Spinal cord (tissue), 9 donors: ENCODE measurements at regions not wholly inside any gene's neighbourhood (a gene's known extent, or its start where the extent isn't known, plus 50 kb on each side); places are given as distances from the start of the nearest gene placed in this dataset.

Source experiments
- DNase-seq, 6 donors: peaks; one replicate each; pipeline versions ENCODE4 v3.0.0 to v3.0.0-alpha.2; 2013 to 2015; ENCODE audit warnings: low spot score in 6 of 6, low read depth in 4 of 6
- H3K27ac ChIP-seq: one replicate; pipeline ENCODE4 v1.5.1; 2013; ENCODE audit warnings: low read depth, low read length, control low read depth
- H3K27me3 ChIP-seq: one replicate; pipeline ENCODE4 v1.6.1; 2013; ENCODE audit warnings: low read length; ENCODE audit not compliant: control insufficient read depth, insufficient read depth
- H3K36me3 ChIP-seq: one replicate; pipeline ENCODE4 v1.6.1; 2013; ENCODE audit warnings: low read length; ENCODE audit not compliant: control insufficient read depth, insufficient read depth
- H3K4me1 ChIP-seq: one replicate; pipeline ENCODE4 v1.6.1; 2013; ENCODE audit warnings: low read length; ENCODE audit not compliant: control insufficient read depth, insufficient read depth
- H3K4me3 ChIP-seq: one replicate; pipeline ENCODE4 v1.5.1; 2013; ENCODE audit warnings: low read depth, low read length, control low read depth
- H3K9me3 ChIP-seq: one replicate; pipeline ENCODE4 v1.6.1; 2013; ENCODE audit warnings: low read length; ENCODE audit not compliant: control insufficient read depth, insufficient read depth
- WGBS: methylation state at CpG from one replicate; pipeline ENCODE4 v1.1.5; 2013; ENCODE audit warnings: missing lambda C conversion rate; ENCODE audit not compliant: insufficient coverage; 5-methylcytosine and 5-hydroxymethylcytosine counted together
- donor health status: healthy.

DNA sequence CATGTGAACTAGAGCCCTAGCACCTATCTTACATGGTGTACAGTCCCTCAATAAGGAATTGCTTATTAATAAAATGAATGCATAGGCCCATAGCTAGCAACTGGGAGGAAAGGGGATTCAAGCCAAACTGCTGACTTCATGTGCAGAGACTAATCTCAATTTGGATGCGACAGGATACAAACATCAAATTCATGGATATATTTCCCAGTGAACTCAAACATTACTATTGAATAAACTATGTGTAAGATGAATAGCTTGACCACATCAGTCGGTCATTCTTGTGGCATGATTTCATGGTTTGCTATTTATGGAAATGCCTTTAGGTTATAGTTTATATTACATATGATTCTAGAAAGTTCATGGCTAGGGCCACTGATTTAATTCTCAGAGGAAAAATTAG, 268.6 kb upstream of the SLITRK3 start:
- H3K4me1 ChIP-seq = no peaks in the 10 kb centered on the region

GRCh38 chr3:165463531-165463930, 267.3 kb upstream of the SLITRK3 start:
- Histone ChIP-seq H3K9me3 (no peaks in the 10 kb centered on the region), H3K27me3 (no peaks in the 10 kb centered on the region), H3K4me1 (no peaks in the 10 kb centered on the region), H3K4me3 (no peak overlapping the region), H3K36me3 (no peaks in the 10 kb centered on the region), H3K27ac (no peak overlapping the region)
- DNase-seq = no peak
- no CpG with 5 or more reads among the region's 1 CpG for WGBS

More for the DNA sequence above, 268.6 kb upstream of the SLITRK3 start:
- Histone ChIP-seq H3K9me3 (no peaks in the 10 kb centered on the region), H3K4me3 (no peak overlapping the region), H3K27me3 (no peaks in the 10 kb centered on the region), H3K27ac (no peak overlapping the region), H3K36me3 (no peaks in the 10 kb centered on the region)
- WGBS = no CpG with 5 or more reads among the region's 2 CpGs
- DNase-seq = no peak

DNA sequence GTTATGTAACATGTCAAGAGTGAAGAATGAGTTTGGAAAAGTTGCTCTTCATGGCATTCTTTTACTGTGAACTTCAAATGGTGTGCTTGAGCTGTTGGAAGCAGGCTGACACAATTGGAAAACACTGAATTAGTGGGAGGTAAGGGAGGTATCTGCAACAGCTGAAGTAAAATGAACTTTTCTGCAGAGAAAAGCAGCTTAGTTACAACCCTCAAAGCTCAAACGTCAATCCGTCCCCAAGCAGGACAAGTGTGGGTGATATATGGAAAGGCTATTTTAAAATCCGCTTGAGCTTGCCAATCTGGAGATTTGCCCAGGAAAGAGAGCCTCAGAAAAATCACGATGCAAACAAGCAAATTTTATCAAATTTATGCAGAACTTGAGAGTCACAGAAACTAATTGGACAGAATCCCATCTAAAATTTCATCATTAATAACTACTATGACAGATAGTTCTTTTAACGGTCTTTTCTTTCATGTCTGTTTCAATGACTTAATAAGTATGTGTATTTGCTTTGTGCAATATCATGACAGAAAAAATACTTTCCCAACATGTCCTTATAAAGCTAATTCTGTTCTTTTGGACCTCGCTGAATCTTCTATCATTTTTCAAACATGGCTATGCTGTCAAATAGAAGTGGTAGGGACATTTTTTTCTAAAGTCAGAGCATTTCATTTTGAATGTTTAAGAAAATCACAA, 266.6 kb upstream of the SLITRK3 start:
- H3K9me3 ChIP-seq = no peaks in the 10 kb centered on the region
- H3K27me3 ChIP-seq = no peaks in the 10 kb centered on the region
- H3K4me1 ChIP-seq = no peaks in the 10 kb centered on the region
- no peaks in the 10 kb centered on the region for H3K36me3 ChIP-seq
- no peak overlapping the region for H3K27ac ChIP-seq
- WGBS = 17% methylated on average over 1 of the region's 6 CpGs
- peak in 3 of 6 donors; percentile 7 to 18 (median 9) for DNase-seq
- no peak overlapping the region for H3K4me3 ChIP-seq

DNA sequence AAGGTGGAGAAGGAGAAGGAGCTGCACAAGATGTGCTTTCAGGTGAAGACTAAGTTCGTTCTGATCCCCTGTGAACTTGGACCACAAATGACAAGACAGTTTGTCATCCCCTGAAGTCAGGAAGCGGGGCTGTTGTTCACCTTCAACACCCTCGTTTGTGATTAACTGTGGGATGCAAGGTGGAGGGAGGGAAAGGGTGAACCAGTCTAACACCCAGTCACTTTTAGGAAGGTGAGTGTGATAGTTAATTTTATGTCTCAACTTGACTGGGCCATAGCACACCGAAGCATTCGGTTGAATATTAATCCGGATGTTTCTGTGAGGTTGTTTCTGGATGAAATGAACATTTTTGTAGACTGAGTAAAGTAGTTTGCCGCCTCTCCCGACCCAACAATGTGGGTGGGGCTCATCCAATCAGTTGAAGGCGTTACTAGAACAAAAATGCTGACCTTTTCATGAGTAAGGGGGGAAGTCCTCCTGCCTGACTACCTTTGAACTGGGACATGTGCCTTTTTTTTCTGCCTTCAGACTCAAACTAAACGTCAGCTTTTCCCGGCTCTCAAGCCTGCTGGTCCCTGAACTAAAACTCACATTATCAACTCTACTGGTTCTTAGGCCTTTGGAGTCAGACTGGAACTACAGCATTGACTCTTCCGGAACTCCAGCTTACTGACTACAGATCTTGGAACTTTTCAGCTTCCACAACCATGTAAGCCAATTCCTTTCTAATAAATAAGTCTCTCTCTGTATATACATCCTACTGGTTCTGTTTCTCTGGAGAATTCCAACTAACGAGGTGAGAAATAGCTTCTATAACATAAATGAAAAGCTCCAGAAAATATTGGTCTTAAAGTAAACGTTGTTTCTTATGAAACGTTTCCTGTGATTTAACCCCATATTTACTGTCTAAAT, 264.0 kb upstream of the SLITRK3 start:
- H3K4me3 ChIP-seq = no peak overlapping the region
- no peaks in the 10 kb centered on the region for H3K4me1 ChIP-seq
- no peaks in the 10 kb centered on the region for H3K9me3 ChIP-seq
- H3K27ac ChIP-seq = no peak overlapping the region
- no peak for DNase-seq
- H3K36me3 ChIP-seq = no peaks in the 10 kb centered on the region
- H3K27me3 ChIP-seq = no peaks in the 10 kb centered on the region
- 87% methylated on average over 10 of the region's 15 CpGs for WGBS

- Histone ChIP-seq H3K36me3 (no peaks in the 10 kb centered on the region), H3K27ac (no peak overlapping the region), H3K27me3 (no peaks in the 10 kb centered on the region), H3K4me3 (no peak overlapping the region), H3K4me1 (no peaks in the 10 kb centered on the region), H3K9me3 (no peaks in the 10 kb centered on the region)
- DNase-seq = no peak
- whole genome bisulfite sequencing = 42% methylated on average over 2 of the region's 4 CpGs
These were observed 262.9 kb upstream of the SLITRK3 start for GRCh38 chr3:165459111-165459510.

DNA sequence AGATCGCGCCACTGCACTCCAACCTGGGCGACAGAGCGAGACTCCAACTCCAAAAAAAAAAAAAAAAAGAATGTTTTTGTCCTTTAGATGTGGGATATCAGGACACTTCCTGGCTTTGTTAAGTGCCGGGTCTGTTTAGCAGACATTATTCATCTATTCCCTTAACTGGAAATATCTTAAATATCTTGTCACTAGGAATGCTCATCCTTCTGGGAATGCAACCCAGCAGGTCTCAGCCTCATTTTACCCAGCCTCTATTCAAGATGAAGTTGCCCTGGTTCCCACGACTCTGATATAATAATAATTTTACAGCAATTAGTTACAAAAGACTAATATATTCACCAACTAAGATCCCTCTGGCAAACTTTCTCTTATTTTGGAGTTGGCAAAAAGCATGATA, 260.9 kb upstream of the SLITRK3 start:
- Histone ChIP-seq H3K27ac (no peak overlapping the region), H3K4me1 (no peaks in the 10 kb centered on the region), H3K36me3 (no peaks in the 10 kb centered on the region), H3K4me3 (no peak overlapping the region), H3K9me3 (no peaks in the 10 kb centered on the region), H3K27me3 (no peaks in the 10 kb centered on the region)
- no peak for DNase-seq
- no CpG with 5 or more reads among the region's 6 CpGs for WGBS

- Histone ChIP-seq H3K9me3 (no peaks in the 10 kb centered on the region), H3K27ac (no peak overlapping the region), H3K4me3 (no peak overlapping the region), H3K27me3 (no peaks in the 10 kb centered on the region), H3K36me3 (no peaks in the 10 kb centered on the region), H3K4me1 (no peaks in the 10 kb centered on the region)
- no CpG with 5 or more reads among the region's 3 CpGs for WGBS
- DNase-seq = no peak
These were observed 259.6 kb upstream of the SLITRK3 start for GRCh38 chr3:165455793-165456192.

DNA sequence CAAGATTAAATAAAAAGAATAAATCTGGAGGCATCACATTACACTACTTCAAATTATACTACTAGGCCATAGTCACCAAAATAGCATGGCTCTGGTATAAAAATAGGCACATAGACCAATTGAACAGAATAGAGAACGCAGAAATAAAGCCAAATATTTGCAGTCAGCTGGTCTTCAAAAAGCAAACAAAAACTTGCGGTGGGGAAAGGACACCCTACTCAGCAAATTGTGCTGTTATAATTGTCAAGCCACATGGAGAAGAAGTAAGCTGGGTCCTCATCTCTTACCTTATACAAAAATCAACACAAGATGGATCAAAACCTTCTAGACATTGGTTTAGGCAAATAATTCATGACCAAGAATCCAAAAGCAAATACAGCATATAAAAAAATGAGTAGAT, 259.2 kb upstream of the SLITRK3 start:
- no peak for DNase-seq
- Histone ChIP-seq H3K36me3 (no peaks in the 10 kb centered on the region), H3K27ac (no peak overlapping the region), H3K4me3 (no peak overlapping the region), H3K27me3 (no peaks in the 10 kb centered on the region), H3K4me1 (no peaks in the 10 kb centered on the region), H3K9me3 (no peaks in the 10 kb centered on the region)
- no CpG with 5 or more reads among the region's 2 CpGs for WGBS

- H3K4me3 ChIP-seq = no peak overlapping the region
- no peak for DNase-seq
- WGBS = 100% methylated on average over 1 of the region's 4 CpGs
- no peak overlapping the region for H3K27ac ChIP-seq
- H3K27me3 ChIP-seq = no peaks in the 10 kb centered on the region
- H3K36me3 ChIP-seq = no peaks in the 10 kb centered on the region
- H3K4me1 ChIP-seq = no peaks in the 10 kb centered on the region
- H3K9me3 ChIP-seq = no peaks in the 10 kb centered on the region
These were observed 255.3 kb upstream of the SLITRK3 start for GRCh38 chr3:165451371-165452070.
